EL (cell line): ENCODE measurements at regions not wholly inside any gene's neighbourhood (a gene's known extent, or its start where the extent isn't known, plus 50 kb on each side); places are given as distances from the start of the nearest gene placed in this dataset.
A peak's percentile ranks its signal among the peaks of the same experiment; 100 is the strongest.

Experiments
- DNase-seq: peaks from one replicate; pipeline ENCODE4 v3.0.0-alpha.2; 2016

DNA sequence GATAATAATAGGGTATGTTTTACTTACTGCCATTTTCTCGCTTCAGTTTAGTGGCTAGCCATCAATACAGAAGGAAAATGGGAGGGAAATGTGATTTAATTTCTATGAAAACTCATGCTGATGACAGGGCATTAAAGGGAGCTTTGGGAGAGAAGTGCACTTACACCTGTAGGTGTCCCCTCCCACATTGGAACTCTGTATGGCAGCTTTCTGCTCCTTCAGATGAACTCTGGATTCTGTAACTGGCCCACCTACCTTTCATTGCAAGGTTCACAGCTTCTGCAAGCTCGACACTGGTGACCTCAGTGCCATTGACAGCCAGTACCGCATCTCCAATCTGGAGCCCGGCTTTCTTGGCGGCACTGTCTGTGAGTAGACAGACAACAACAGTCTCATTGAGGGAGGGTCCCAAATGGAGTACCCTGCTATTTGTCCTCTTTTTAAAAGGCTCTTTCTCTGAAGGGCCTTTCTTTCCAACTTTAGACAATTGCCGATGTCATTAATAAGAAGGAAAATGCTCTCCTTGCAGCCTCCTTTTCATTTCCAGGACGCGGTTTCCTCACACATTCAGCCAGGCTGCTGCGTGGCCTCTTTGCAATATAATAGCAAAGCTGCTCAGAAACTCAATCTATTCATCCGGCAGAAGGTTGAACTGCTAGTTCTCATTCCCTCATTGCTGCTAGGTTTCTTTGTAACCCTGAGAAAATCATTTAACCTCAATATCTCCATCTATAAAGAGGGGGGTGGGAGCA lies 63.6 kb downstream of the NUDT12 start:
- DNase-seq: no peak

DNA sequence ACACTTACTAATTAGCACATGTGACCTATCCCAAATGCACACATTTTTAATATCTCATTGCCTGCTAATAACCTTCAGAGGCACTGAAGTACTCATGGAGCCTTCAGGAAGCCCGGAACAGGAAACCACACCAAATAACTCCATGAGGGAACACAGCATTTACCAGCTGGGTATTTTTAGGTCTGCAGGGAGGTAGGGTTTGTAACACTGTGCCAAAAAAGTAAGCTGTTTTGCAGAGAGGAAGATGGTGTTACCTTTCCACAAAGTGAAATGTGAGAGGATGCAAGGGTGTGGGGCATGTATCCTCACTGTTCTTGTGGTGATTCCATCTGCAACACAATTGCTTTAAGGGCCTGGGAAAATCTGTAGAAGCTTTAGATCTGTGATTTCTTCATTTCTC lies 64.4 kb downstream of the NUDT12 start:
- DNase-seq: no peak

DNA sequence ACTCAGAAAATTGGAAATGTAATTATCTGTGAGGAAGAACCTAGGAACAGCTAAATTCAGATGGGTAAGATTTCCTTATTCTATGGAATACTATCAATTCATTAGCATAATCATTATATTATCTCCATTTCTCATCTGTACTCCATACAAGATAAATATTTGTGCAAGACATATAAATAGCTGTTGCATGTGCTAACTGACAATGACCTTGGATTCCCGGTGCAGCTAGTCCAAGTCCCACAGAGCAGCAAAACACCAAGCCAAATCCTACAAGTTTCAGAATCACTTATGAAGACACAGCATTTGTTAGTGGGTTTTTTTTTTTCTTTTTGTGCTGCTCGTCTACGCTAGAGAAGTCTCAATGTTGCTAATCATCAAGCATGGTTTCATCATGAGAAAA lies 64.8 kb downstream of the NUDT12 start:
- DNase-seq: no peak

DNA sequence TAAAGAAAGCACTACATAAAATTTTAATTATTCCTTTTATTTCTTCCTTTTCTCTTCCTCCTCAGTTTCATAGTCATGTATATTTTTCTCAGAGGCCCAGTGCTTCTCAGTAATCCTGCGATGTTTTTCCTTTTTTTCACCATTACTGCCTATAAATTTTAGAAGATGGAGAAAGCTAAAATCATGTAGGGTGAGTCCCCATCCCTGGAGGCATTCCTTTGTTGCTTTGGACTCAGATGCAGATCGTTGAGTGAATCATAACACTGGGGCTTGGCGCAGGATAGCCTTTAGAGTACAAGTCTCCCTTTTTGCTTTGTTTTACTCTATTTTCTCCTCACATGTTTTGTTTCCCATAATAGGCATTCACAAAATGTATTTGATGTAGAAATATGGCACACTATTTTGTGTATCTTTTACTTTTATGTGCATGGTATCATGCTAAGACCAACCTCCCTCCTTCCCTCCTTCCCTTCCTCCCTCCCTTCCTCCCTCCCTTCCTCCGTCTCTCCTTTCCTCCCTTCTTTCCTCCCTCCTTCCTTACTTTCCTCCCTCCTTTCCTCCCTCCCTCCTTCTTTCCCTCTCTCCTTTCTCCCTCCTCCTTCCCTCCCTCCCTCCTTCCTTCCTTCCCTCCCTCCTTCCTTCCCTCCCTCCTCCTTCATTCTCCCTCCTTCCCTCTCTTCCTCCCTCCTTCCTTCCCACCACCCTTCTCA lies 72.4 kb downstream of the NUDT12 start:
- DNase-seq: peak; percentile 18

DNA sequence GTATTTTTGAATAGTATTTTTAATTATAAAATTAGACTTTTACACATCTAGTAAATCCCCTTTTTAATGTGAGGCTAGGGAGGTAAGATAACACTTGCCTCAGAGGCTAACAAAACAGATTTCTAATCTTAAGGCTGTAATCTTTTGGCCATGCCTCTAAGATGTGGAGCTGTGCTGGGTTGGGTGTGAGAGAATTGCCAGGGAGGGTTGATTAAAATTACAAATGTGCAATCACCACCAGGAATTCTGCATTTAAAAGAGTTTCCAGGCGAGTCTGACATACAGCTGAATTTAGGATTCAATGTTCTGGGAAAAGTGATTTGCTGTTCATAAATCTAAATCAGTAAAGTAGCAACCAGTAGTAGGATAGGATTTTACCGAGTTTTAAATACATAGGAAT lies 73.3 kb downstream of the NUDT12 start:
- DNase-seq: no peak

DNA sequence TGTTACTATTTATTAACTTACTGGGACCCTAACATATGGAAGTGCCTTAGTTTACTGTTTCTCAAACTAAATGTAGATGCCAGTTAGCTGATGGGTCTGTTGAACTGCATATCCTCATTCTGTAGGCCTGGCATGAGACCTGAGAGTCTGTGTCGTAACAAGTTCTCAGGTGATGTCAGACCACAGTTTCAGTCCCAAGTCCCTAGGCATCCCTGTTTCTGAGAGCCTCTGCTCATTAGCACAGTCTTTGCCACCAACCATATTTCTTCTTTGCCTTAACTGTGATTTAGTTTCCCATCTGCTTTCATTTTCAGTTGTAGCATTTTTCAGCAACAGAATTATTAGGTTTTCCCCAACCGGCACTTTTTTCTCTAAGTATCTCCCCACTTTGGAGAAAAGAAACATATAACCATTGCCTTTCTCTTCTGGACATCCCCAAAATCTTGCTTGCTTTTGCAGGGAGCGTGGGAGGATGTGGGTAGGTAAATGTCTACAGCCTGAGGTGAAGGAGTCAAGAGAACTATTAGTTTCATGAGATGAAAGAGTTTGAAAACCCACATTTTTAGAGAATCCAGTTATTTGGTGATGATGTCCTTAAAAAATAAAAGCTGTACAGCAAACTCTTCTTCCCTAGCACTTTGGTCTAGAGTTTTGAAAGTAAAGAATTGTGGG lies 74.6 kb downstream of the NUDT12 start:
- DNase-seq: no peak

DNA sequence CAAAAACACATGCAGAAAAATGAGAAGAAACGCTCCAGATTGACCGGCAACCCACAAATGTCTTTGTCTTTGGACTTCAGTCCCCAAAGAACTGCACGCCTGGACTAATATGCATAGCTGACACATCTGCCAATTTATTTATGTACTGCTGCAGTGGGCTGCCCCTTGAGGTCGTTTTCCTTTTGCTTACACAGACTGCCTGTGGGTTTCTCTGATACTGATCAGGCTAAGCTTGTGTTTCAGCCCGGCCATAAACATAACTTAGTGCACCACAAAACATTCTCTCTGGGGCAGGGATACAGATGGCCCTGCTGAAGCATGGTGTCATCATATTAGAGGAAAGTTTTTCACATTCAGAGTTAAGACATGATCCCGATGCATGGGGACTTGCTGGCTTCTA lies 75.4 kb downstream of the NUDT12 start:
- peak; percentile 44 for DNase-seq

DNA sequence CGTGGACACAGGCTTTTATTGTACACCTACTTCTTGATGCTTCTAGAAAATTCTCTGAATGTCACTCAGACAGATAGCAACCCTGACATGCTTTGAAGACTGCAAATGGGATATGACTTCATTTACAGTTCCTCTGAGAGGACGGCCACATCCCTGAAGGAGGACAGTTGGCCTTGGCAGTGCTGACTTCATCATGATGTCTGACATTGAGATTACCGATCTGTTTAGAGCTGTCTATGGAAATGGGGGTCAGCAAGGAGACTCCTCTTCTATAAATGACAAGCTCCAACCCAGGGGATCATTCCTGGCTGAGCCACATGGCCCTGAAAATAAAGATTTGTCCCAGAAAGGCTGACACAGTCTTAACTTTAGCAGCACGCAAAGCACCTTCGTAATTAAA lies 75.8 kb downstream of the NUDT12 start:
- DNase-seq: no peak

DNA sequence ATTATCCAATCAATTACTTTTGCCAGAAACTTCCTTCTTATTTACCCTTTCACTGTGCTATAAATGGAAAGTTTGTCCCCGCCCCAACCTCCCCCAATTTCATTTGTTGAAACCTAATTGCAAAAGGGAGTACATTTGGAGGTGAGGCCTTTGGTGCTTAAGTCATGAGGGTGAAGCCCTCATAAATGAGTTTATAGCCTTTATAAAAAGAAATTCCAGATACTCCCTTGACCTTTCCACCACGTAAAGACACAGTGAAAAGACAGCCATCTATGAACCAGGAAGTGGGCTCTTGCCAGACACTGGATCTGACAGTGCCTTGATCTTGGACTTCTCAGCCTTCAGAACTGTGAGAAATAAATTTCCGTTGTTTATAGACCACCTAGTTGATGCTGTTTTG lies 82.3 kb downstream of the NUDT12 start:
- DNase-seq: no peak

DNA sequence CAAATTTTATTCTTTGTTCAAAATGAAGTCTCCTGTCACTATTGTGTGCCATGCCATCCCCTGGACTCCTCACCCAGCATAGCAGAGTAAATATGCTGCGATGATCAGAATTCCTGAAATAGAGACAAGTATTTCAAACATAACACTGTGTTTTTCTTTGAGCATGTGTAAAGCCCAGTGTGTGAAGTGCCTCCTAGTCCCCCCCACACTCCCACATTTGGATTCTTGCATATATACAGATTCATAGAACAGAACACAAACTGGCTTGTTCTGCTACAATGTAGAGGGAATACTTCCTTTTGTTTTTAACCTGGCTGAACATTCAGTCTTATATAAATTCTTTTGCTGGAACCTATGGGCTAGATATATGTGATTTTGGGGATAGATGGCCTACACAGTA lies 84.9 kb downstream of the NUDT12 start:
- no peak for DNase-seq

DNA sequence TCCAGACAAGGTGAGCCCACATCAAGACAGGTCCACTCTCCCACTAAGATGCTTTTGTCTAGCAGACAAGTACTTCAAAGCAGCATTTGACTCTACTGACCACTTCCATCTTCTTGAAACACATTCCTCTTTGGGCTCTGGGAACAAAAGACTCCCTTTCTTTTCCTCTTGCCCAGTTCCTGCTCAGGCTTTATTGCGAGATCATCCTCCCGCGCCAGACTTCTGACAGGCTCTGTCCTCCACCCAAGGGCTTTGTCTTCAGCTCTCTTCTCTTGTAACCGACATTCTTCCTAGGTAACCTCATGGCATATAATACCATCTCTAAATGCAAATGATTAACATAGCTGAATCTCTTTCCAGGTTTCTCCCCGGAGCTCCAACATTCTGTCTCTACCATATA lies 85.8 kb downstream of the NUDT12 start:
- DNase-seq: no peak

DNA sequence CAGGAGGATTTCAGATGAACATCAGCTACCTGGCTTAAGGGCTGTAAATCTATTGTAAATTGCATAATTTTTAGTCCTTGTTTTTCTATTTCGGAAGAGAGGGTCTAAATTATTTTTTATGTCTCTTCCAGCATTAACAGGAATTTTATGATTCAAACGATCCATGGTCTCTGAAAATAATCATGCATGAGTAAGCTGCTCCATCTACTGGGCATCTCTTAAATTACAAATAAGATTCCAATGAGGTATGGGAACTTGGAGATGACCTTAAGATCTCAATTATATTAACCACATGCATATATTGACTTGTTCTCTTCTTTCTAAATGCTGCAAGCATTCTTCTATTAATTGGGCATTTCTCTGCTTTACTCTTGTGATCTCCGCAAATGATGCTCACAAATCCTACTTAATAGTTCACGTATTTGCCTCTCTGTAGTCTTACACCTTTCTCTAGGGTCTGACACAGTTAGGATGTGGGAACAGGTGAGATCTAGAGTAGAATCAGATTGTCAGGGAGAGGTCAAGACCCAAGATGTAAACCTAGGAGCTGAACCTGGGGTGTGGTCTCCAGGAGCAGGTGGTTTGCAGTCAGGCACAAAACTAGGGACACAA lies 86.9 kb downstream of the NUDT12 start:
- DNase-seq: peak; percentile 64

DNA sequence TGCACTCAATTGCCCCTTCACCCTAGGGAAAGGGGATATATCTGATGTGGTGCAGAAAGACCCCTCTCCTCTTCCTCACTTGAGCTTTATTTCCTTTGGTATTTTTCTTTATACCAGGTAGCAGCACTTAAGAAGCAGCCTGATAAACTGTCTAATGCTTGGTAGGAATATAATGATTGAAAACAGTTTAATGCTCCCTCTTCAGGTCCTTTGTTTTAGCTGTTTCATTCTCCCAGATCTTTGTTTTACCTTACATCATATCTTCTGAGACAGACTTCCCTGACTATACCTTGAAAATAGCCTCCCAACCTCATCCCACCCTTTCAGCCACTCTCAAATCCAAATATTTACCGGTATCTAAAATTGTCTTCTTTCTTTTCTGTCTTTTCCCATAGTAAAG lies 87.9 kb downstream of the NUDT12 start:
- no peak for DNase-seq

DNA sequence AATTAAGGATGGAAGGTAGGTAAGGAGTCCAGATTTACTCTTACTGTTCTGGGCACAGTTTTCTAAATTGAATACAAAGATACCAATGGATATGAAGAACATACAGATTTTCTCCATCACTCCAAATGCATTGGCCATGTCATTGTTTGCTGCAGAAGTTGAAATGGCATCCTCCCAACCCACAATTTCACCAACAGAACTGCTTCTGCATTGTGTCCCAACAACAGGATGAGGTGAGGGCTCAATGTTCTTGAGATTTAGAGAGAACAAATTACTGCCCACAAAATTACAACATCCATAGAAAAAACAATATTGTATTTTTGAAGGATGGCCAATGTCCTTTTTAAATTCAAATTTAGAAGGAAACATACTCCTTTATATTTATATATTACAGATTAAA lies 88.9 kb downstream of the NUDT12 start:
- no peak for DNase-seq

DNA sequence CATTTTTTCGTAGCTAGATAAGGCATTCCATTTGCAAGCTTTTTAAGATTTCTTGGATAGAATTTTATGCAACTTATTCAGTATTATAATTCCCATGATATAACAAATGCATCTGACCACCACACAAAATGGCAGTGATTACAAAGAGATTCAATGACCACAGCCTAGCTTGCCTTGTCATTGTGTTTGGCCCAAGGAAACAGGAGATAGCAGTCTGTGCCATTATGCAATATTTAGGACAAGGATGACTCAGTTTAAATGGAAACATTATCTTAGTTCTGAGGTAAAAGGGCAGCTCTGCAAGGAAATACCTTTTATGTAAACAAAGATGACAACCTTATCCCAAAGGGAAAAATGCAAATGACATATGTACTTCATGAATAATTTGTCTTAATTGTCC lies 89.8 kb downstream of the NUDT12 start:
- DNase-seq: peak; percentile 55

DNA sequence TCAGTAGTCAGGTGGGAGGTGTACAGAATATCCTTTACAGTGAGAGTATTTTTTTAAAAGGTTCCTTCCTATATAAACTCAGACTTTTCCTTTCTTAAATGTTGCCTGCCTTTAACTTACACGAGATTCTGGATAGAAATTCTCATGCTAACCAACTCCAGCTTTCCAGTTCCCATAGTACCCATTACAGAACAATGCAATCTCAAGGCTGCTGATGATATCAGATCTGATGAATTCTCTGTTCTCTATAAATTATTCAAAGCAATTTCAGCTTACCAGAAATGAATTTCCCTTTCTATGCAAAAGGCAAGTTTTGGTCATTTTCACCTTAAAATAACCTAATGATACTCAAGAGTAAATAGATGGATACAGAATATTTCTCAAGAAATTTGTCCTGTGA lies 90.3 kb downstream of the NUDT12 start:
- DNase-seq: no peak

DNA sequence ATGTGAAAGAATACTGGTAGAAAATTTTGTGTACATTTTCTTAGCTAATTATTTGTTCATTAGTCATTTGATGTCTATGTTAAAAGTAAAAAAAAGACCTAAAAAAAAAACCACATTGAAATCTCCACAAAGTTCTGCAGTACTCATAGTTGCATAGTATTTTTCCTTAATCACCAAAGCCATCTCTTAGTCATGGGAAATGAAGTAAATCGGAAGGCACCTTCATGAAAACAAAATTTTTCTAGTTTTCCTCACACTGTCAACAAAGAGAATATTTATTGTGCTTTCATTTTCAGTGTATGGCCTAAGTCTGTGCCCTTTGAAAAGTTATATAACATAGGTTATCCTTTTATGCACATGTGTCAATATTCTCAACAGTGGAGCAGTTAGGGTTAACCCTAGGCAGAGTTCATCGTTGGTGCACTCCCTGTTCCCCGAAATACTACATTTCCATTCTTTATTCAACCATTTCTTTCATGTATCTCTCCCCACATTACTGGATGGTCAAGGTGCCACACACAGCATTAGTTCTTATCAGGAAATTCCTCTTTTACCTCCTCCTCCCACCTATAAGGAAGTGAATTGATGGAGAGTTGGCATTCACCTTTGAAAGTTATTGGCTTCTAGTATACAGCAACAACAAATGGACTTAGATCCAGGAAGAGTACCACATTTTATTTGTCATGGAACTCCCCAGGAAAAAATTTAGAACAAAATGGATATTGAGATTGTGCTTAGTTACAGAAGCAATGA lies 93.1 kb downstream of the NUDT12 start:
- peak; percentile 65 for DNase-seq

DNA sequence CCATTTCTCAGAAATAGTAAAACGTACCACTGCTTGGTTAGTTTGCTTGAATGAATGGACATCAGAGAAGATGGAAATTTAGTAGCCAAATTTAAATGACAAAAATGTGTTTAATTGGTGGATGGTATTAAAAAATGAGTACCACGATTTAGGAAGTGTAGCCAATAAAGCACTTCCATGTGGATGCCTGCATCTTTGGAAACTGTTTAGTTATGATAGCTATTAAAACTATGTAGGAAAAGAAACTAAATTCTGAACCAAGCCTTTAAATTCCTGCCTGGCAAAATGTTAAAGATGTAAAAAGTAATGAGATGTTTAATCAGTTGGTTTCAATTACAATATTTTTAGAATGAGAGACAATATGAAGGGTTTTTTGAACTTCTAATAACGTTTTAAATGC lies 94.8 kb downstream of the NUDT12 start:
- DNase-seq: no peak

DNA sequence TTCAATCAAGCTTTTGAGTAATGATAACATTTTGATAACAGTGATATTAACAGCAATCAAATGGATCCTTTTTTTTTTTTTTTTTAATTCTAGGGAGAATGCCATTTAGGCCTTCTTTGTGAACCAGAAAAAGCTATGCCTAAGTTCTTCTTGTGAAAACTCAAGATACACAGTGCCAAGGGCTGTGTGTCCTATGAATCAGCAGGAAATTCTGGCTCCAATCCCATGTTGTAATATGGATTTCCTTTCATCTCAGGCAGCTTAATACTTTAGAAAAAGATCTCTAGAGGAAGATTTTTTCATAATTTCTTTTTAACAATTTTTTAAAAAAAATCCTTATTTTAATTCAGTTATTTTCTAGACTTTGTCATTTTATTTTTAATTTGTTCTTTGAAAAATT lies 96.1 kb downstream of the NUDT12 start:
- peak; percentile 70 for DNase-seq

DNA sequence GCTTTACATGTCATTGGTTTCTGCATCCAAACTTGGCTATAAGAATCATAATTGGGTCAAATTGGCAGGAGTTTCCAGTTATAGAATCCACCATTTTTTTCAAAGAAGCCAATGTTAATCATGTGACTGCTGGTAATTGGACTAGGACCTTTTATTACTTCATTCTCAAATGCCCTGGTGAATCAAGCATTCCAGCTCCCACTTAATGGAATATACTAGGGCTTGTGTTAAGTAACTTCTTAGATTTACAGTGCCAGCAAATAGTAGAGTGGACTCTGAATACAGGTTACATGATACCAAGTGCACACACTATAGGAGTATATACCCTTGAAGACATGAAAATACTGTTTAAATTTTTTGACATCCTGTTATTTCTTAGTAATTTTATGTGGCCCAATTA lies 96.7 kb downstream of the NUDT12 start:
- no peak for DNase-seq

DNA sequence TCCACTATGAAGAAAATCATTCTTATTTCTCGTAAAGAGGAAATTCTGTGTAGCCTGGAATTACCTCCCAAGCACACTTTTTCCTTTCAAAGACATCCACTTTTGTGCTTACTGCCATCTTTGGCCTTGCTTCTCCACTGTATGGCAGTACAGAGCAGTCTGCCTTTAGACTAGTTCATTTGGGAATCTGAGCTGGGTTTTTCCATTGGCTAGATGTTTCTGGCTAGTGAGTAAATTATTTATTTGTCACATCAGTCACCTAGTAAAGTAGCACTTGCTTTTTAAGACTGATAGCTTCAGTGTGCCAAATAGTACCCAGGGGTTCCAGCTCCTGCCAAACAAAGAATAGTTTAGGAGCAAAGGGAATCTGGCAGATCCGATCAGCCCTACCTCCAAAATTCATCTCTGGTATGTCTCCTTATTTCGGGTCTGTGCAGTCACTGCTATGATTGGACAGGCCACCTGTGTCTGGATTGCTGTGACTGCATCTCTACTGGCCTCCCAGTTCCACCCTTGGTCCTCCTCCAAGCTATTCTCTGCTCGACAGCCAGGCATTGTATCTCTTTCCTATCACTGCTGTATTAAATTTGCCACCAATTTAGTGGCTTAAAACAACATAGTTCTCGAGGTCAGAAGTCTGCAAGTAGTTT lies 97.6 kb downstream of the NUDT12 start:
- no peak for DNase-seq

DNA sequence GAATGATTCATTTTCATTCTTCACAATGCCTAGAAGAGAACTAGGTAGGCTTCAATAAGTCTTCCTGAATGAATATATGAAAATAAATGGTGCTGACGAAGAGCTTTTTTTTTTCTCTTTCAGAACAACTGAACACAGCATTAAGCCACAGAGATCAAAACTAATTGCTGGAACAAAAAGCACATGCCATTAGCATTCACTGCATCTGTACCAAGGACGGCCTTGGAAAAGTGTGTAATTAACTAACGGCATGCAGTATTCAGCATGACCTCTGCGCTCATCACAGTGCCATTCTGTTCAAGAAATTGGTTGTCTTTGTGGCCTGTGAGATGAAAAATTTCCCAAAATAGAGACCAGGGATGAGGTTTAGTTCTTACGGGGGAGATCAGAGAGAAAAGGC lies 99.3 kb downstream of the NUDT12 start:
- no peak for DNase-seq

DNA sequence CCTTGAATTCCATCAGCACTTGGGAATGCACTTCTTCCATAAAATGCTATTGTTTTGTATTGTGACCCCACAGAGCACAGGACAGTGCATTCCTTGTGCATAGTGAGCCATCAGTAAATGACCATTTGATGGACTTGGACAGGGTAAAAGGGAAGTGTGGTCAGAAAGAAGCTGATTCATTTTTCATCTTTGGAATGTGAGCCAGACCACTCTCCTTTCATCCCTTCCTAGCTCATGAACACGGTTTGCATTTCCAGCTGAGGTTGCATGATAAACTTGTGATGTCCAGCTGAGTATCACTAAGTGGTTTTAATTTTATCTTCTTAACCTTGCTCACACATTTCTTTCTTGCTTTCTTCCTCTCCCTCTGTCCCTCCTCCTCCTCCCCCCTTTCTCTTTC lies 101.3 kb downstream of the NUDT12 start:
- peak; percentile 95 for DNase-seq
